IMR-90 (cell line): ENCODE measurements at regions not wholly inside any gene's neighbourhood (a gene's known extent, or its start where the extent isn't known, plus 50 kb on each side); places are given as distances from the start of the nearest gene placed in this dataset.

Experiments used
- BHLHE40 ChIP-seq: fragments of 150-350 bp; IDR thresholded peaks from 2 replicates; pipeline ENCODE4 v1.6.1; 2016; ENCODE audit warnings: mild to moderate bottlenecking, low read depth, low read length
- CEBPB ChIP-seq: IDR thresholded peaks from 2 replicates; pipeline ENCODE4 v1.6.1; 2012; ENCODE audit warnings: low read depth, low read length, improper control_type of control experiment
- CTCF ChIP-seq: conservative IDR thresholded peaks from 2 replicates; pipeline ENCODE4 v1.5.1; 2012; ENCODE audit warnings: mild to moderate bottlenecking, low read depth, low read length, improper control_type of control experiment
- MXI1 ChIP-seq: IDR thresholded peaks from 2 replicates; pipeline ENCODE4 v1.6.1; 2012; ENCODE audit warnings: low read depth, mild to moderate bottlenecking, low read length, moderate library complexity, borderline replicate concordance
- POLR2A ChIP-seq: IDR thresholded peaks from 2 replicates; pipeline ENCODE4 v1.6.1; 2012; ENCODE audit warnings: mild to moderate bottlenecking, low read depth, low read length
- RAD21 ChIP-seq: IDR thresholded peaks from 2 replicates; pipeline ENCODE4 v1.6.1; 2012; ENCODE audit warnings: low read length, improper control_type of control experiment
- RFX5 ChIP-seq: IDR thresholded peaks from 2 replicates; pipeline ENCODE4 v1.8.0; 2012; ENCODE audit warnings: low read depth, mild to moderate bottlenecking, low read length, moderate library complexity
- TF ChIP-seq, protein P1 (sequence below): fragments of 150-350 bp; IDR thresholded peaks from 2 replicates; pipeline ENCODE4 v1.6.1; 2016; ENCODE audit warnings: low read depth, mild to moderate bottlenecking, low read length, moderate library complexity, borderline replicate concordance
- TF ChIP-seq, protein P2 (sequence below): fragments of 150-350 bp; IDR thresholded peaks from 2 replicates; pipeline ENCODE4 v1.6.1; 2017; ENCODE audit warnings: mild to moderate bottlenecking, antibody characterized with exemption, low read length, low read depth

DNA sequence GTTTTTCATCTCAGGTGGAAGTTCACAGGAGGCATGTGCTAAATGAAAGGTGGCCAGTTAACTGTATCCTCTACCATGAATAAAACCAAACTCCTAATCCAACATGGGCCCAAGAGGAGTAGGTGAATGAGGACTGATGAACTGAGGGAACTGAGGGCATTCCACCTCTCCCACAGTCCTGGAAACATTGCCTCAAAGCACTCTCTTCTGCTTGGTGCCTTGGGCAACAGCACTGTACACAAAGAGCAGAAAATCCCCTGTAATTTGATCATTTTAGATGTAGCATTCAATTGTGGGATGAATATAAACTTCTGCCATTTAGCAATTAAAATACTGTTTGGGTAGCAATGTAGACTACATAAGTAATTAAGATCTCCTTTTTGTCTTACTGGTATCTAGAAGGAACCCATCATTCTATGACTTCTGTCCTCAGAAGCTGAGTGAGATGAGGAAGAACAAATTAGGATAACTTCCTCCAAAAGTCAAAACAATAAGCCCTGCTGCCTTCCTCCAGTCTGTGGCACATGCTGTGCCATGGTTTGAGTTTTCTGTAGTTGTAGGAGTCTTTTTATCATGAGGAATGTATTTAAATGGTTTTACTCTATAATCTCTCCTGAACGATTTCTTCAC, 86.7 kb upstream of the ZEB2 start:
- TF ChIP-seq BHLHE40 = no peak
- TF ChIP-seq CTCF = no peak
- TF ChIP-seq POLR2A = no peak
- TF ChIP-seq, protein P1, sequence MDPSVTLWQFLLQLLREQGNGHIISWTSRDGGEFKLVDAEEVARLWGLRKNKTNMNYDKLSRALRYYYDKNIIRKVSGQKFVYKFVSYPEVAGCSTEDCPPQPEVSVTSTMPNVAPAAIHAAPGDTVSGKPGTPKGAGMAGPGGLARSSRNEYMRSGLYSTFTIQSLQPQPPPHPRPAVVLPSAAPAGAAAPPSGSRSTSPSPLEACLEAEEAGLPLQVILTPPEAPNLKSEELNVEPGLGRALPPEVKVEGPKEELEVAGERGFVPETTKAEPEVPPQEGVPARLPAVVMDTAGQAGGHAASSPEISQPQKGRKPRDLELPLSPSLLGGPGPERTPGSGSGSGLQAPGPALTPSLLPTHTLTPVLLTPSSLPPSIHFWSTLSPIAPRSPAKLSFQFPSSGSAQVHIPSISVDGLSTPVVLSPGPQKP = no peak
- TF ChIP-seq RAD21 = no peak
- no peak for TF ChIP-seq CEBPB
- TF ChIP-seq, protein P2, sequence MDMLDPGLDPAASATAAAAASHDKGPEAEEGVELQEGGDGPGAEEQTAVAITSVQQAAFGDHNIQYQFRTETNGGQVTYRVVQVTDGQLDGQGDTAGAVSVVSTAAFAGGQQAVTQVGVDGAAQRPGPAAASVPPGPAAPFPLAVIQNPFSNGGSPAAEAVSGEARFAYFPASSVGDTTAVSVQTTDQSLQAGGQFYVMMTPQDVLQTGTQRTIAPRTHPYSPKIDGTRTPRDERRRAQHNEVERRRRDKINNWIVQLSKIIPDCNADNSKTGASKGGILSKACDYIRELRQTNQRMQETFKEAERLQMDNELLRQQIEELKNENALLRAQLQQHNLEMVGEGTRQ = no peak
- TF ChIP-seq MXI1 = no peak
- no peak for TF ChIP-seq RFX5
